Astrocyte of the spinal cord (primary cell): ENCODE measurements at regions not wholly inside any gene's neighbourhood (a gene's known extent, or its start where the extent isn't known, plus 50 kb on each side); places are given as distances from the start of the nearest gene placed in this dataset.

ENCODE experiments used
- DNase-seq: peaks from one replicate; pipeline ENCODE4 v3.0.0; 2011; ENCODE audit warnings: low read depth, low spot score
- H3K4me3 ChIP-seq: 2 replicates; pipeline ENCODE4 v1.5.1; 2011; ENCODE audit warnings: low read depth, mild to moderate bottlenecking, low read length, moderate library complexity
- CTCF ChIP-seq: IDR thresholded peaks from 2 replicates; pipeline ENCODE4 v1.5.1; 2012; ENCODE audit warnings: low read depth, mild to moderate bottlenecking, low read length, inconsistent platforms
- in situ Hi-C: cut with HindIII; loops from 2 replicates; pipeline ENCODE4 v1.10.0; 2017; ENCODE audit warnings: low sequenced_read_pairs

GRCh38 chr5:88657136-88657535, 225.8 kb downstream of the MEF2C start:
- DNase-seq, result no peak
- TF ChIP-seq CTCF, result no peak
- no peak overlapping the region for H3K4me3 ChIP-seq
- in situ Hi-C loops, result no loop called here

GRCh38 chr5:88656221-88656950, 226.6 kb downstream of the MEF2C start:
- peak; percentile 27 for DNase-seq
- H3K4me3 ChIP-seq, result no peak overlapping the region
- TF ChIP-seq CTCF, result no peak
- in situ Hi-C loops, result no loop called here

GRCh38 chr5:88653471-88653870, 229.5 kb downstream of the MEF2C start:
- no peak for DNase-seq
- TF ChIP-seq CTCF, result no peak
- in situ Hi-C loops, result no loop called here
- no peak overlapping the region for H3K4me3 ChIP-seq

- no peak for DNase-seq
- no peak for TF ChIP-seq CTCF
- H3K4me3 ChIP-seq, result no peak overlapping the region
- in situ Hi-C loops, result no loop called here
Measured at GRCh38 chr5:88647901-88648300, 235.1 kb downstream of the MEF2C start.

GRCh38 chr5:88646866-88647265, 236.1 kb downstream of the MEF2C start:
- H3K4me3 ChIP-seq, result no peak overlapping the region
- in situ Hi-C loops, result no loop called here

GRCh38 chr5:88644676-88645075, 238.3 kb downstream of the MEF2C start:
- no peak for DNase-seq
- in situ Hi-C loops, result no loop called here
- no peak overlapping the region for H3K4me3 ChIP-seq
- no peak for TF ChIP-seq CTCF

More at GRCh38 chr5:88646866-88647265, 236.1 kb downstream of the MEF2C start:
- no peak for DNase-seq
- TF ChIP-seq CTCF, result no peak
